HFFc6 (cell line): ENCODE measurements at regions not wholly inside any gene's neighbourhood (a gene's known extent, or its start where the extent isn't known, plus 50 kb on each side); places are given as distances from the start of the nearest gene placed in this dataset.
"Not testable (repeated sequence)": the region's sequence is repeated elsewhere in the genome, so short reads cannot be mapped to it uniquely, and the experiment has no call there.

Experiments
- DNase-seq: peaks from one replicate; pipeline ENCODE4 v3.0.0-alpha.2; 2018
- H3K27ac Mint-ChIP-seq: 2 replicates; pipeline ENCODE4 v1.8.0; 2020; ENCODE audit warnings: mild to moderate bottlenecking, mixed read lengths
- H3K27me3 Mint-ChIP-seq: 2 replicates; pipeline ENCODE4 v1.8.0; 2021; ENCODE audit warnings: mild to moderate bottlenecking, moderate library complexity, mixed read lengths; ENCODE audit not compliant: insufficient read depth
- H3K36me3 Mint-ChIP-seq: 2 replicates; pipeline ENCODE4 v1.8.0; 2021; ENCODE audit warnings: low read depth, mixed read lengths
- H3K4me1 Mint-ChIP-seq: 2 replicates; pipeline ENCODE4 v1.8.0; 2020; ENCODE audit warnings: low read depth, mixed read lengths
- H3K4me3 Mint-ChIP-seq: 2 replicates; pipeline ENCODE4 v1.8.0; 2020; ENCODE audit warnings: mild to moderate bottlenecking, moderate library complexity, mixed read lengths
- H3K9me3 Mint-ChIP-seq: 2 replicates; pipeline ENCODE4 v1.8.0; 2020; ENCODE audit warnings: mild to moderate bottlenecking, mixed read lengths
- CTCF ChIP-seq: fragments of 200-600 bp; sonication (generic); IDR thresholded peaks from 2 replicates; pipeline ENCODE4 v1.5.0; 2021; ENCODE audit warnings: antibody characterized with exemption, mild to moderate bottlenecking

DNA sequence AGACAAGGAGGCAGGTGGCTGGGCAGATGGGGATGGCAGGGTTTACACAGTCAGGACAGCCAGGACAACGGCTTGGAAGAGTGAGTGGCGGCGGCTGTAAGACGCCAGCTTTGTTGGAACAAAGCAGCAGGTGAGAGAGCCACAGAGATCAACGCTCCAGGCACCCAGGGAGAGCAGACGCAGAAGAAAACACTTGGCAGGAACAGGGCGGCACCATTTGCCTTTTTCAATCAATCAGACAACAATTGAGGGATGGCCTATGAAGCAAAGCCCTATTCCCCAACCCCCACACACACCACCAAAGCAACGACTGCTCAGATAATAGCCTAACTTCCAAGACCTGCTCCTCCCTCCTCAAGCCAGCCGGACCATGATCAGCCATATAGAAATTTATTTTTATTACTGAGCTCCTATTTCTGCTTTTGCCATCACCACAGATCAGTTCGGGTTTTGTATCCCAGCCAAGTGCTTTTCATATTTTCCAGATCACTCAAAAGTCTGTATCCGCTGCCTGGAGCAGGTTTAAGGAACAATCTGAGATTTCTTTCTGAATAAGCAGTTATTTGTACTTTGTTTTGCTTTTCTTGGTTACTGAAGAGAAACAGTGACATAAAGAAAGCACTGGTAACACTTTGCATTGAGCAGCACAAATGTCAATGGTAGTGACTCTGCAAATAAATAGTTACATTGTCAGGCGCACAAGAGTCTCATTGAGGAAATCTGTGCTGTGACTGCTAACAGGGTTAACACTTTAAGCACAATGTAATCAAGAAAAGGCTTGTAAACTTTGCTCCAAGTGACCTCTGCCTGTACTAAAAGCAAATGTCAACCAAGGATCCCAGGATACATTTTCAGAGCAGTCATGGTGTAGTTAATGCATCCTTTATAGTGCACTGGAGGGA is 81.8 kb upstream of the RBPJ start:
- TF ChIP-seq CTCF: no peak
- H3K4me3 Mint-ChIP-seq: peak overlapping the region; percentile 73
- no peaks in the 10 kb centered on the region for H3K9me3 Mint-ChIP-seq
- peaks cover 49% of the 10 kb centered on the region for H3K4me1 Mint-ChIP-seq
- peaks cover 1% of the 10 kb centered on the region for H3K27me3 Mint-ChIP-seq
- peak overlapping the region; percentile 76 for H3K27ac Mint-ChIP-seq
- H3K36me3 Mint-ChIP-seq: no peaks in the 10 kb centered on the region
- DNase-seq: peak; percentile 68

- TF ChIP-seq CTCF: no peak
- Mint-ChIP-seq H3K36me3 (no peaks in the 10 kb centered on the region), H3K27me3 (peaks cover 1% of the 10 kb centered on the region), H3K9me3 (no peaks in the 10 kb centered on the region), H3K4me3 (peak overlapping the region; percentile 73; the same call in 1 of the 2 replicates), H3K27ac (peak overlapping the region; percentile 76), H3K4me1 (peaks cover 46% of the 10 kb centered on the region)
- DNase-seq: no peak
Observed at GRCh38 chr4:26239801-26240200, 81.0 kb upstream of the RBPJ start.

- Mint-ChIP-seq H3K27me3 (peaks cover 1% of the 10 kb centered on the region), H3K27ac (no peak overlapping the region), H3K36me3 (peaks cover 4% of the 10 kb centered on the region; the same call in 1 of the 2 replicates), H3K4me3 (no peak overlapping the region), H3K4me1 (peaks cover 35% of the 10 kb centered on the region), H3K9me3 (peaks cover 6% of the 10 kb centered on the region; the same call in 1 of the 2 replicates)
- TF ChIP-seq CTCF: no peak
- DNase-seq: no peak
Observed at GRCh38 chr4:26241179-26241578, 79.6 kb upstream of the RBPJ start.

GRCh38 chr4:26242451-26242850 is 78.4 kb upstream of the RBPJ start:
- no peak for DNase-seq
- peaks cover 35% of the 10 kb centered on the region for H3K4me1 Mint-ChIP-seq
- no peak for TF ChIP-seq CTCF
- H3K9me3 Mint-ChIP-seq: peaks cover 7% of the 10 kb centered on the region; the same call in 1 of the 2 replicates
- H3K27me3 Mint-ChIP-seq: peaks cover 1% of the 10 kb centered on the region
- H3K36me3 Mint-ChIP-seq: peaks cover 5% of the 10 kb centered on the region; the same call in 1 of the 2 replicates
- H3K4me3 Mint-ChIP-seq: no peak overlapping the region
- H3K27ac Mint-ChIP-seq: no peak overlapping the region

GRCh38 chr4:26244138-26244537 is 76.7 kb upstream of the RBPJ start:
- not testable (repeated sequence) for H3K9me3 Mint-ChIP-seq, H3K27me3 Mint-ChIP-seq, H3K4me3 Mint-ChIP-seq, H3K36me3 Mint-ChIP-seq, H3K27ac Mint-ChIP-seq, DNase-seq
- peaks cover 25% of the 10 kb centered on the region for H3K4me1 Mint-ChIP-seq

DNA sequence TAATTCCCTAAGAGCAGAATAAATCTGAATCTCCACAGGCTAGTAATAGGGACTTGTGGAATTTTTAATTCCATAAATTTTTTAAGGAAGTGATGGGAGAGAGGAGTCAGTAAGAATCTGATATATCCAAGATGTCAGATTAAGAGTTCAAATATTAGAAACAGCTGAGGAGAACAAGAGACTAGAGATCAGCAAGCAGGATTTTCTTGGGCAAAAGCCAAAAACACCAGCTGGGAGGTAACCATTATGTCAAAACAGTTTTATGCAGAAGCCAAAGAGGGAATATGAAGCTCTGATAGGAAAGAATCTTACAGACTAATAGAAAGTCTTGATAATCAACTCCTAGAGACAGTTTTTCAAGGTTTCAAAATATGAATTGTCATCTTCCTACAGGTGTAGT is 72.2 kb upstream of the RBPJ start:
- H3K36me3 Mint-ChIP-seq: peaks cover 5% of the 10 kb centered on the region; the same call in 1 of the 2 replicates
- H3K27ac Mint-ChIP-seq: no peak overlapping the region
- peaks cover 7% of the 10 kb centered on the region; the same call in 1 of the 2 replicates for H3K9me3 Mint-ChIP-seq
- no peaks in the 10 kb centered on the region; the same call in 1 of the 2 replicates for H3K27me3 Mint-ChIP-seq
- no peak overlapping the region for H3K4me3 Mint-ChIP-seq
- no peak for TF ChIP-seq CTCF
- H3K4me1 Mint-ChIP-seq: peaks cover 6% of the 10 kb centered on the region; the same call in 1 of the 2 replicates
- no peak for DNase-seq
